Prostate gland (tissue), 2 donors: ENCODE measurements at regions not wholly inside any gene's neighbourhood (a gene's known extent, or its start where the extent isn't known, plus 50 kb on each side); places are given as distances from the start of the nearest gene placed in this dataset.

ENCODE experiments used
- CTCF ChIP-seq, 4 experiments: fragments of 200-600 bp in 2 of 4; fragments of 450-650 bp in 2 of 4; sonication (generic) in 2 of 4; IDR thresholded peaks; 1 replicate in 3 of 4; 2 replicates in 1 of 4; pipeline ENCODE4 v1.5.1; 2016 to 2019; ENCODE audit warnings: antibody characterized with exemption in 4 of 4, mild to moderate bottlenecking in 2 of 4, moderate library complexity in 2 of 4
- POLR2A ChIP-seq: fragments of 450-650 bp; IDR thresholded peaks from one replicate; pipeline ENCODE4 v1.6.1; 2016; ENCODE audit warnings: antibody characterized with exemption, mild to moderate bottlenecking
- POLR2AphosphoS5 ChIP-seq: sonication (generic); formaldehyde crosslinking; IDR thresholded peaks from one replicate; pipeline ENCODE4 v1.6.1; 2017; ENCODE audit warnings: antibody characterized with exemption

- TF ChIP-seq CTCF (IDR thresholded peaks at IDR 0.05) (no peak), POLR2AphosphoS5 (no peak), POLR2A (no peak)
Observed at GRCh38 chr2:133940134-133940533, 313.7 kb upstream of the MGAT5 start.
